Esophagus muscularis mucosa (tissue), 4 donors: ENCODE measurements at regions not wholly inside any gene's neighbourhood (a gene's known extent, or its start where the extent isn't known, plus 50 kb on each side); places are given as distances from the start of the nearest gene placed in this dataset.

Experiments used
- DNase-seq: peaks from one replicate; pipeline ENCODE4 v3.0.0-alpha.2; 2017; ENCODE audit errors: extremely low spot score
- H3K27ac ChIP-seq, 4 donors: fragments of 200-600 bp; sonication (generic); replicated peaks in 1 of 4; 1 replicate in 3 of 4; 2 replicates in 1 of 4; pipeline ENCODE4 v1.5.1; 2016 to 2019; ENCODE audit warnings: mild to moderate bottlenecking in 1 of 4
- H3K27me3 ChIP-seq, 4 donors: fragments of 200-600 bp; sonication (generic); one replicate each; pipeline versions ENCODE4 v1.5.1 to v1.6.0; 2016 to 2019
- H3K36me3 ChIP-seq, 4 donors: fragments of 200-600 bp; sonication (generic); one replicate each; pipeline ENCODE4 v1.5.1; 2016 to 2019
- H3K4me1 ChIP-seq, 4 donors: fragments of 200-600 bp; sonication (generic); one replicate each; pipeline ENCODE4 v1.5.1; 2016 to 2019
- H3K4me3 ChIP-seq, 4 donors: fragments of 200-600 bp; sonication (generic); 1 replicate in 2 of 4; 2 replicates in 2 of 4; pipeline ENCODE4 v1.5.1; 2016 to 2019; ENCODE audit warnings: mild to moderate bottlenecking in 4 of 4, moderate library complexity in 1 of 4
- H3K9me3 ChIP-seq, 4 donors: fragments of 200-600 bp; sonication (generic); 1 replicate in 3 of 4; 2 replicates in 1 of 4; pipeline ENCODE4 v1.5.1; 2016 to 2019
- EP300 ChIP-seq: sonication (generic); formaldehyde crosslinking; IDR thresholded peaks from one replicate; pipeline ENCODE4 v1.6.1; 2017; ENCODE audit warnings: antibody characterized with exemption
- POLR2A ChIP-seq: fragments of 450-650 bp; IDR thresholded peaks from one replicate; pipeline ENCODE4 v1.6.1; 2017; ENCODE audit warnings: antibody characterized with exemption, moderate library complexity, mild to moderate bottlenecking, low read depth
- POLR2AphosphoS5 ChIP-seq, 2 donors: sonication (generic); formaldehyde crosslinking; IDR thresholded peaks; one replicate each; pipeline ENCODE4 v1.6.1; 2017; ENCODE audit warnings: antibody characterized with exemption in 2 of 2
- WGBS: methylation state at CpG from one replicate; pipeline ENCODE4 v1.1.5; 2018; 5-methylcytosine and 5-hydroxymethylcytosine counted together
- intact Hi-C: fragments of 100-400 bp; cut with DNase I; formaldehyde crosslinking; loops from one replicate; pipeline ENCODE4 v1.15.1; 2023
- TF ChIP-seq, protein P1 (sequence below), 3 experiments: fragments of 200-600 bp in 2 of 3; fragments of 450-650 bp in 1 of 3; sonication (generic) in 2 of 3; IDR thresholded peaks; one replicate each; pipeline ENCODE4 v1.5.1; 2017 to 2019; ENCODE audit warnings: antibody characterized with exemption in 3 of 3, mild to moderate bottlenecking in 2 of 3, moderate library complexity in 1 of 3

DNA sequence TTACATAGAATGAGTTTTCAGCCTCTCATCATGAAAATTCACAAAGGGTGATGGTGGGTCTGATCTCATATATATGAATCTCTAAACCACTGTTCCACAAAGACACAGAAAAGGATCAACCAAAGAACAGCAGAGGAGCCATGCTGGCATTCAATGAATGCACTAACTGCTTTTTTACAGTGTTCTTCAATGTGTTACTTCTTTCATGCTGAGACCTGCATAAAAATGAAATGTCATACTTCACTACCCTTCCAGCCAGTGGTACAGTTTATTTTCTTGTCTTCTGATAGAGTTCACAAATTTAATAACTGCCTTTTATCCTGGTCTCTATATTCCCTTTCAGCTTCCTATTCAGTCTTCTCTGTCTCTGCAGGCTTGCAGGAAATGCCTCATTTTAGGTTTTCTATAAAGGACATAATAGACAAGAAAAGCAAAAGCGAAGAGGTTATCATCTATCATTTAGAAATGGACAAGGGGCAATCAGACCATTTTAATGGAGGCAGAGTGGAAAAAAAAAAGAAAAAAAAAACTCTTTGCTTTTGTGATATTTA, 836.7 kb upstream of the FOXG1 start:
- Histone ChIP-seq H3K4me3 (no peak overlapping the region), H3K4me1 (no peaks in the 10 kb centered on the region), H3K27me3 (no peaks in the 10 kb centered on the region), H3K27ac (no peak overlapping the region), H3K9me3 (peaks cover 0 to 3% (median 0%) of the 10 kb centered on the region in 4 donors), H3K36me3 (no peaks in the 10 kb centered on the region)
- no peak for DNase-seq
- WGBS, result 68% methylated on average over 1 of the region's 1 CpG
- TF ChIP-seq POLR2AphosphoS5 (IDR thresholded peaks at IDR 0.05) (no peak), POLR2A (no peak), EP300 (no peak)
- TF ChIP-seq, protein P1, sequence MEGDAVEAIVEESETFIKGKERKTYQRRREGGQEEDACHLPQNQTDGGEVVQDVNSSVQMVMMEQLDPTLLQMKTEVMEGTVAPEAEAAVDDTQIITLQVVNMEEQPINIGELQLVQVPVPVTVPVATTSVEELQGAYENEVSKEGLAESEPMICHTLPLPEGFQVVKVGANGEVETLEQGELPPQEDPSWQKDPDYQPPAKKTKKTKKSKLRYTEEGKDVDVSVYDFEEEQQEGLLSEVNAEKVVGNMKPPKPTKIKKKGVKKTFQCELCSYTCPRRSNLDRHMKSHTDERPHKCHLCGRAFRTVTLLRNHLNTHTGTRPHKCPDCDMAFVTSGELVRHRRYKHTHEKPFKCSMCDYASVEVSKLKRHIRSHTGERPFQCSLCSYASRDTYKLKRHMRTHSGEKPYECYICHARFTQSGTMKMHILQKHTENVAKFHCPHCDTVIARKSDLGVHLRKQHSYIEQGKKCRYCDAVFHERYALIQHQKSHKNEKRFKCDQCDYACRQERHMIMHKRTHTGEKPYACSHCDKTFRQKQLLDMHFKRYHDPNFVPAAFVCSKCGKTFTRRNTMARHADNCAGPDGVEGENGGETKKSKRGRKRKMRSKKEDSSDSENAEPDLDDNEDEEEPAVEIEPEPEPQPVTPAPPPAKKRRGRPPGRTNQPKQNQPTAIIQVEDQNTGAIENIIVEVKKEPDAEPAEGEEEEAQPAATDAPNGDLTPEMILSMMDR (IDR thresholded peaks at IDR 0.05), result no peak
- intact Hi-C loops, result no loop called here

DNA sequence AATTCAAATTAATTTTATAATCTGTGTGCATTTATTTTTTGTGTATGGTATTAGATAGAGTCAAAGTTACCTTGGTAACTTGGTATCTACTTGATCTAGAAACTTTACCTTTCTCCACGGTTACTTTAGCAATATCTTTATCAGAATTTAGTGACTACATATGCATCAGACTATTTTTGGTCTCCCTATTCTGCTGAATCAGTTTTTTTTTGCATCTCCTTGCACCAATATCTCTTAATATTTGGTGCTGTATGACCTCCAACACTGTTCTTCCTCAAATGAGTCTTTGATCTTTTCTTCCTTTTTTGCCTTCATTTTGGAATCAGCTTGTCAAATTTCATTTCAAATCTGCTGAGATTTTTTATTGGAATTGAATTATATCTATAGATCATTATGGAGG, 828.2 kb upstream of the FOXG1 start:
- no peaks in the 10 kb centered on the region for H3K36me3 ChIP-seq
- no peaks in the 10 kb centered on the region for H3K27me3 ChIP-seq
- TF ChIP-seq POLR2AphosphoS5 (IDR thresholded peaks at IDR 0.05), result no peak
- TF ChIP-seq EP300, result no peak
- TF ChIP-seq, protein P1 (IDR thresholded peaks at IDR 0.05), result no peak
- TF ChIP-seq POLR2A, result no peak
- no peak overlapping the region for H3K27ac ChIP-seq
- 69% methylated on average over 1 of the region's 1 CpG for WGBS
- intact Hi-C loops, result no loop called here
- H3K4me1 ChIP-seq, result no peaks in the 10 kb centered on the region
- no peak for DNase-seq
- no peak overlapping the region for H3K4me3 ChIP-seq
- peaks cover 0 to 11% (median 0%) of the 10 kb centered on the region in 4 donors for H3K9me3 ChIP-seq

DNA sequence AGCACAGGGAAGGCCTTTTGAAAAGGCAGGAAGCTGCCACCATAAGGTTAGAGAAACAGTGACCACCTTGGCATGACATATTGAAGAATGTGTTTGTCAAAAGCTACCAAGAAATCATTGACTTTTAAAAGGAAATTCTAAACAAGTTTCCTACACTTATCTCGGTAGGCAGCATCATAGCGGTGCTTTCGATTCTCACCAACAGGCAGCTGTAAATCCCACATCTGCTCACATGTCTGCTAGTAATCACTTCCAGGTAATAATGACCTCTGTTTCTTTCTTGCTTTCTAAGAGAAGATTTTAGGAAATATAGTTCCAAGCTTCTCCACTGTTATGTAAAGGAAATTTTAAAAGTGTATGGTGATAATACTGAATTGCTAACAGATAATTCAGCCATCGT, 821.1 kb upstream of the FOXG1 start:
- Histone ChIP-seq H3K36me3 (no peaks in the 10 kb centered on the region), H3K27me3 (no peaks in the 10 kb centered on the region), H3K27ac (no peak overlapping the region), H3K4me3 (no peak overlapping the region), H3K4me1 (no peaks in the 10 kb centered on the region), H3K9me3 (peaks cover 0 to 11% (median 0%) of the 10 kb centered on the region in 4 donors)
- intact Hi-C loops, result no loop called here
- no peak for DNase-seq
- TF ChIP-seq, protein P1 (IDR thresholded peaks at IDR 0.05), result no peak
- TF ChIP-seq EP300 (no peak), POLR2AphosphoS5 (IDR thresholded peaks at IDR 0.05) (no peak), POLR2A (no peak)
- WGBS, result 75% methylated on average over 4 of the region's 4 CpGs

DNA sequence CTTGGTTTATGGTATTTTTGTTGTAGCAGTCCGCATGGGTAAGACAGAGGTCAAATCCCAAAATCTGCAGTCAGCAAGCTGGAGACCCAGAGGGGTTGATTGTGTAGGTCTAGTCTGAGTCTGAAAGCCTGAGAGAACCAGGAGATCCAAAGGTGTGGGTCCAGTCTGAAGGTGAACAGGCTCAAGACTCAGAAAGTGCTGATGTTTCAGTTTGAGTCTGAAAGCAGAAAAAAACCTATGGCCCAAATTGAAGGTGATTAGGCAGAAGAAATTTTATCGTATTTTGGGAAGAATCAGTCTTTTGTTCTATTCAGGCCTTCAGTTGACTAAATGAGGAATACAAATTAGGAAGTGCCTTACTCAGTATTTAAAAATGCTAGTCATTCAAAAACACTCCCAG, 807.8 kb upstream of the FOXG1 start:
- 80% methylated on average over 2 of the region's 2 CpGs for WGBS
- H3K9me3 ChIP-seq, result no peaks in the 10 kb centered on the region
- no peak overlapping the region for H3K4me3 ChIP-seq
- H3K4me1 ChIP-seq, result no peaks in the 10 kb centered on the region
- intact Hi-C loops, result no loop called here
- H3K36me3 ChIP-seq, result no peaks in the 10 kb centered on the region
- no peaks in the 10 kb centered on the region for H3K27me3 ChIP-seq
- TF ChIP-seq EP300 (no peak), POLR2AphosphoS5 (IDR thresholded peaks at IDR 0.05) (no peak), POLR2A (no peak)
- TF ChIP-seq, protein P1 (IDR thresholded peaks at IDR 0.05), result no peak
- no peak for DNase-seq
- no peak overlapping the region for H3K27ac ChIP-seq

DNA sequence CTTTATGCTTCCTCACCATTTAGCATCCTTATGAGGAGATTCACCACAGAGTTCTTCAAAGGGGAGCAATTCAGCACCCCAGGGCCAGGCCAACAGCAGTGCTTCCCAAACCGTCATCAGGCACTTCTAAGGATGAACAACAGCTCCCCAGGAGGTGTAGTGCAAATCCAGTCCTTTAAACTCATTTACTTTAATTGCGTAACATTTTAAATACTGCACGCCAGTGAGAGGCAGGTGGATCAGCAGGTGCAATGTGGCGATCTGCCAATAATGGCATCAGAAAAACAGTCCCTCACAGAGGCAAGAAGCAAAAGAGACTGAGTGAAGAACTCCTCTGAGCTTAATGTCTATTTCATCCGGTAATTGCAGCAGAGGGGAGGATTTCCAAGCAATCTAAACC, 770.9 kb upstream of the FOXG1 start:
- Histone ChIP-seq H3K9me3 (no peaks in the 10 kb centered on the region), H3K36me3 (no peaks in the 10 kb centered on the region), H3K27me3 (no peaks in the 10 kb centered on the region), H3K4me3 (no peak overlapping the region), H3K27ac (no peak overlapping the region), H3K4me1 (no peaks in the 10 kb centered on the region)
- no peak for DNase-seq
- intact Hi-C loops, result no loop called here
- TF ChIP-seq POLR2A (no peak), EP300 (no peak), POLR2AphosphoS5 (IDR thresholded peaks at IDR 0.05) (no peak)
- TF ChIP-seq, protein P1 (IDR thresholded peaks at IDR 0.05), result no peak
- 75% methylated on average over 5 of the region's 5 CpGs for WGBS
